OCI-LY1 (cell line): ENCODE measurements at regions not wholly inside any gene's neighbourhood (a gene's known extent, or its start where the extent isn't known, plus 50 kb on each side); places are given as distances from the start of the nearest gene placed in this dataset.

Experiments used
- H2AFZ ChIP-seq: fragments of 200-600 bp; sonication (generic), shearing (Covaris generic); 2 replicates; pipeline ENCODE4 v1.6.0; 2014; ENCODE audit warnings: antibody characterized with exemption, mild to moderate bottlenecking, low read length
- H3F3A ChIP-seq: fragments of 200-600 bp; sonication (generic), shearing (Covaris generic); 2 replicates; pipeline ENCODE4 v1.6.0; 2014; ENCODE audit warnings: mild to moderate bottlenecking, antibody characterized with exemption, low read length, moderate library complexity; ENCODE audit not compliant: insufficient read depth
- H3K27ac ChIP-seq: fragments of 200-600 bp; sonication (generic); 2 replicates; pipeline ENCODE4 v1.5.1; 2014; ENCODE audit warnings: low read length, mixed run types, mild to moderate bottlenecking, low read depth; ENCODE audit not compliant: poor library complexity, severe bottlenecking
- H3K27me3 ChIP-seq: fragments of 200-600 bp; sonication (generic); 2 replicates; pipeline ENCODE4 v1.6.0; 2014; ENCODE audit warnings: antibody characterized with exemption, mild to moderate bottlenecking, low read length, moderate library complexity; ENCODE audit not compliant: insufficient read depth
- H3K36me3 ChIP-seq: fragments of 200-600 bp; sonication (generic); 2 replicates; pipeline ENCODE4 v1.6.1; 2014; ENCODE audit warnings: mild to moderate bottlenecking, antibody characterized with exemption, low read length, moderate library complexity, mixed read lengths; ENCODE audit not compliant: insufficient read depth
- H3K4me1 ChIP-seq: fragments of 200-600 bp; sonication (generic); 2 replicates; pipeline ENCODE4 v1.5.1; 2014; ENCODE audit warnings: mild to moderate bottlenecking, low read length, moderate library complexity; ENCODE audit not compliant: insufficient read depth, severe bottlenecking
- H3K4me2 ChIP-seq: fragments of 200-600 bp; sonication (generic), shearing (Covaris generic); 2 replicates; pipeline ENCODE4 v1.6.1; 2014; ENCODE audit warnings: low read length
- H3K4me3 ChIP-seq: fragments of 200-600 bp; sonication (generic); 2 replicates; pipeline ENCODE4 v1.5.1; 2014; ENCODE audit warnings: low read length, low read depth, mild to moderate bottlenecking, mixed read lengths; ENCODE audit not compliant: poor library complexity, severe bottlenecking
- H3K79me2 ChIP-seq: fragments of 200-600 bp; shearing (Covaris generic); 2 replicates; pipeline ENCODE4 v1.6.1; 2016; ENCODE audit warnings: mixed run types, low read length, mixed read lengths; ENCODE audit not compliant: insufficient read depth
- H3K9ac ChIP-seq: fragments of 200-600 bp; sonication (generic), shearing (Covaris generic); 2 replicates; pipeline ENCODE4 v1.6.1; 2014; ENCODE audit warnings: mild to moderate bottlenecking, low read length, mixed read lengths
- H3K9me2 ChIP-seq: fragments of 200-600 bp; sonication (generic), shearing (Covaris generic); 2 replicates; pipeline ENCODE4 v1.6.1; 2014; ENCODE audit warnings: low read depth, mild to moderate bottlenecking, low read length, mixed read lengths
- H3K9me3 ChIP-seq: fragments of 200-600 bp; shearing (Covaris generic); 2 replicates; pipeline ENCODE4 v1.6.1; 2014; ENCODE audit warnings: low read length, mixed read lengths
- H4K20me1 ChIP-seq: fragments of 200-600 bp; sonication (generic), shearing (Covaris generic); 2 replicates; pipeline ENCODE4 v1.6.0; 2016; ENCODE audit warnings: mild to moderate bottlenecking, low read length; ENCODE audit not compliant: insufficient read depth
- CTCF ChIP-seq: fragments of 200-600 bp; sonication (generic), shearing (Covaris generic); IDR thresholded peaks from 2 replicates; pipeline ENCODE4 v1.5.1; 2017; ENCODE audit warnings: mild to moderate bottlenecking, antibody characterized with exemption, low read length, moderate library complexity, mixed read lengths
- EZH2 ChIP-seq: fragments of 200-600 bp; sonication (generic), shearing (Covaris generic); IDR thresholded peaks from 2 replicates; pipeline ENCODE4 v1.8.0; 2017; ENCODE audit warnings: borderline replicate concordance, mixed run types, mild to moderate bottlenecking, antibody characterized with exemption, low read length, moderate library complexity, mixed read lengths

DNA sequence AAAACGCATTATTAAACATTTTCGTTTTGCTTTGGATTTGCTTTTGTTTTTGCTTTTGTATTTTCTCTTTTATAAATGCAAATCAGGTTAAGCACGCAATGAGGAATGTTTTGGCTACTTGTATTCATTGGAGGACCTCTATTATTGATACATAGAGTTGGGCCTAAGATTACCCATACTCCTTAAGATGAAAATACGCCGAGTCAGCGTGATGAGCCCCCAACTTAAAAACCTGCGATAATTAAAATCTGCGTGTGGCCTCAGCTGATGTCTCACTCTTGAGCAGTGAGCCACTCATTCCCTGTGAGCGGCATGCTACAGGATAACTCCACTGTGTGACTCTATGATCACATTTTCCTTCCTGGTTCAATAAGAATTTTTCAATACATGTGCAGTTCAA is 518.3 kb downstream of the IRX1 start:
- H3K27me3 ChIP-seq, result no peaks in the 10 kb centered on the region; the same call in 1 of the 2 replicates
- no peaks in the 10 kb centered on the region for H3K36me3 ChIP-seq
- H2AFZ ChIP-seq, result no peak overlapping the region
- no peak overlapping the region for H3K4me3 ChIP-seq
- no peaks in the 10 kb centered on the region for H3F3A ChIP-seq
- H3K4me1 ChIP-seq, result no peaks in the 10 kb centered on the region
- H4K20me1 ChIP-seq, result no peaks in the 10 kb centered on the region
- TF ChIP-seq CTCF (no peak), EZH2 (no peak)
- H3K9ac ChIP-seq, result no peak overlapping the region
- no peaks in the 10 kb centered on the region for H3K9me2 ChIP-seq
- no peak overlapping the region for H3K27ac ChIP-seq
- H3K79me2 ChIP-seq, result no peaks in the 10 kb centered on the region
- no peak overlapping the region for H3K4me2 ChIP-seq
- H3K9me3 ChIP-seq, result no peaks in the 10 kb centered on the region

GRCh38 chr5:4114452-4114851 is 518.8 kb downstream of the IRX1 start:
- no peaks in the 10 kb centered on the region for H3K36me3 ChIP-seq
- H3K9me2 ChIP-seq, result no peaks in the 10 kb centered on the region
- H3K9ac ChIP-seq, result no peak overlapping the region
- no peaks in the 10 kb centered on the region; the same call in 1 of the 2 replicates for H3K27me3 ChIP-seq
- H3K4me1 ChIP-seq, result no peaks in the 10 kb centered on the region
- TF ChIP-seq CTCF, result no peak
- TF ChIP-seq EZH2, result no peak
- no peak overlapping the region for H3K27ac ChIP-seq
- no peaks in the 10 kb centered on the region for H3F3A ChIP-seq
- H3K4me3 ChIP-seq, result no peak overlapping the region
- H3K9me3 ChIP-seq, result no peaks in the 10 kb centered on the region
- no peaks in the 10 kb centered on the region for H3K79me2 ChIP-seq
- no peaks in the 10 kb centered on the region for H4K20me1 ChIP-seq
- no peak overlapping the region for H3K4me2 ChIP-seq
- H2AFZ ChIP-seq, result no peak overlapping the region

- H4K20me1 ChIP-seq, result no peaks in the 10 kb centered on the region
- no peak overlapping the region for H2AFZ ChIP-seq
- no peak overlapping the region for H3K4me2 ChIP-seq
- no peaks in the 10 kb centered on the region for H3K79me2 ChIP-seq
- TF ChIP-seq CTCF (no peak), EZH2 (no peak)
- no peaks in the 10 kb centered on the region for H3K4me1 ChIP-seq
- H3K36me3 ChIP-seq, result no peaks in the 10 kb centered on the region
- no peaks in the 10 kb centered on the region for H3F3A ChIP-seq
- no peak overlapping the region for H3K4me3 ChIP-seq
- H3K27me3 ChIP-seq, result no peaks in the 10 kb centered on the region; the same call in 1 of the 2 replicates
- H3K27ac ChIP-seq, result no peak overlapping the region
- no peaks in the 10 kb centered on the region for H3K9me3 ChIP-seq
- H3K9me2 ChIP-seq, result no peaks in the 10 kb centered on the region
- H3K9ac ChIP-seq, result no peak overlapping the region
Observed at GRCh38 chr5:4116834-4117233, 521.2 kb downstream of the IRX1 start.
